GM21619 (cell line): ENCODE measurements at regions not wholly inside any gene's neighbourhood (a gene's known extent, or its start where the extent isn't known, plus 50 kb on each side); places are given as distances from the start of the nearest gene placed in this dataset.
"Not testable (repeated sequence)": the region's sequence is repeated elsewhere in the genome, so short reads cannot be mapped to it uniquely, and the experiment has no call there.

Experiments
- ATAC-seq: cut with Tn5 transposase; IDR thresholded peaks from one replicate; pipeline ENCODE4 v1.9.1; 2021; ENCODE audit not compliant: unreplicated experiment

DNA sequence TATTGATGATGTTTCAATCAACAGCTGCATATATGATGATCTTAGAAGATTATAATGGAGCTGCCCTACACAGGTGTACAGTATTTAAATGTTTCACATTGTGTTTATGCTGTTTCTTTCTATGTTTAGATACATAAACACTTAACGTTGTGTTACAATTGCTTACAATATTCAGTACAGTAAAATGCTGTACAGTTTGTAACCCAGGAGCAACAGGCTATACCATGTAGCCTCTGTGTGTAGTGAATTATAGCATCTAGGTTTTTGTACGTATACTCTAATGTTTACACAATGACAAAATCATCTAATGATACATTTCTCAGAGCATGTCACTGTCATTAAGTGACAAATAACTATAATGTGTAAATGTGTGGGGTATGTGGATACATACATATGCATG, 80.5 kb upstream of the CPEB2 start:
- not testable (repeated sequence) for ATAC-seq

DNA sequence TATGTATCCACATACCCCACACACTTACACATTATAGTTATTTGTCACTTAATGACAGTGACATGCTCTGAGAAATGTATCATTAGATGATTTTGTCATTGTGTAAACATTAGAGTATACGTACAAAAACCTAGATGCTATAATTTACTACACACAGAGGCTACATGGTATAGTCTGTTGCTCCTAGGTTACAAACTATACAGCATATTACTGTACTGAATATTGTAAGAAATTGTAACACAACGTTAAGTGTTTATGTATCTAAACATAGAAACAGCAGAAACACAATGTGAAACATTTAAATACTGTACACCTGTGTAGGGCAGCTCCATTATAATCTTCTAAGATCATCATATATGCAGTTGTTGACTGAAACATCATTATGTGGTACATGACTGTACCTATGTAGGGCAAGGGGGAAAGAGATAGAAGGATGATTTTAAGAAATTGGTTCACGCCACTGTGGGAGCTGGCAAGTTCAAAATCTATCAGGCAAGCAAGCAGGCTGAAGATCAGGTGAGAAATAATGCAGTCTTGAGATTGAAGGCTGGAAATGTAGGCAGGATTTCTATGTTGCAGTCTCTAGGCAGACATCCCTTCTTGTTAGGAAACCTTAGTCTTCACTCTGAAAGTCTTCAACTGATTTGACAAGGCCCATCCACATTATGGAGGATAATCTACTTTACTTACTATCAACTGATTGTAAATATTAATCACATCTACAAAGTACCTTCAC, 78.0 kb upstream of the CPEB2 start:
- no peak for ATAC-seq

DNA sequence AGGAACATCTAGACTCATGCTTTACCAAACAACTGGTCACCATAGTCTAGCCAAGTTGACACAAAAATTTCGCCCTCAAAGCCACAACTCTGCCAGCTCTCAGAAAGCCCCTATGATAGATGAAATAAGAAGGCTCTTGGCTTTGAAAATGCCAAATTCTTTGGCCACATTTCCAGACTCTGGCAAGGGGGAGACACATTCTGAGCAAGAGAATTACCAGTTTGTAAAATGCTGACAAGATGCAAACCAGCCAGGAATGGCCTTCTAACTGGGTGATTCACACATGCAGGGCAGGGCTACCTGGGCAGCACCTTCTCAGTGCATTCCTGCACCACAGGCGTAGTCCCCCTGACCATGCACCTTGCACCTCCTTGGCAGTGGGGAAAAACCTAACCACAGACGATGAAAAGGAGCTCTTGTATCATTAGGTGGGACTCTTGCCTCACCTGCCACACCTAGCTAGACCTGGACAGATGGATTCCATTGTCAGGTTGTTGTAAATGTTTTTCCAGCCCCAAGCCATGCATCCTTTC, 77.4 kb upstream of the CPEB2 start:
- ATAC-seq = no peak

GRCh38 chr4:14925471-14925870, 76.8 kb upstream of the CPEB2 start:
- ATAC-seq = no peak

DNA sequence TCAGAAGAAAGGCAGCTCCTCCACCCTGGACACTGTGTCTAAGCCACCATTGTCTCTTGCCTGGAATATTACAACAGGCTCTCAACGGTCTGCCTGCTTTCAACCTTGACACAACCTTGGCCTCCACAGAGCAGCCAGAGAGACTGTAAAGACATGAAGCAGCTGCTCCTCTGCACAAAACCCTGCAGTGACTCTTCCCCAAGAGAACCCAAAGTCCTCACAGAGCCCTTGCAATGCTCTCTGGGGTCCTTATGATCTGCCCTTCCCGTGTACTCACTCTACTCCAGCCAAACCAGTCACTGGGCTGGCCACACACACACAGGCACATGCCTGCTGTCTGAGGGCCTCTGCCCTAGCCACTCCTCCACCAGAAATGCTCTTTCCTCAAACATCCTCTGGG, 75.9 kb upstream of the CPEB2 start:
- no peak for ATAC-seq

DNA sequence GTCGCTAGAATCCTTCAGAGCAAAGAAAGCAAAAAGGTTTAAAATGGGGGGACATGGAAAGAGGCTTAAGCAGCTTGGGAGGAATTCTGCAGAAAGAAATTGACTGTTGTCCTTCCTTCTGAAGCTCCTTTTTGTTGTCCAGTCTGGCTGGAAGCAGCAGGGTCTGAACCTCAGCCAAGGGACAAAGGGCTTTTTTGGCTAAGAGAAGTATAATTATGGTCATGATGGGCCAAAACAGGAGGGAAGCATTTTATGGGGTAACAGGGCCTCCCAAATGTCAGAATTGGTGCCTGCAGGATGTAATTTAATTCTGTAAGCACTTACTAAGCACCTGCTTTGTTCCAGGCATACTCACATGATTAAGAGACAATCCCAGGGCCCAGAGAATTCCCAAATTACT, 74.2 kb upstream of the CPEB2 start:
- no peak for ATAC-seq

- ATAC-seq = no peak
These were observed 72.6 kb upstream of the CPEB2 start for GRCh38 chr4:14929669-14930068.

- ATAC-seq = no peak
These were observed 67.4 kb upstream of the CPEB2 start for GRCh38 chr4:14934704-14935390.

DNA sequence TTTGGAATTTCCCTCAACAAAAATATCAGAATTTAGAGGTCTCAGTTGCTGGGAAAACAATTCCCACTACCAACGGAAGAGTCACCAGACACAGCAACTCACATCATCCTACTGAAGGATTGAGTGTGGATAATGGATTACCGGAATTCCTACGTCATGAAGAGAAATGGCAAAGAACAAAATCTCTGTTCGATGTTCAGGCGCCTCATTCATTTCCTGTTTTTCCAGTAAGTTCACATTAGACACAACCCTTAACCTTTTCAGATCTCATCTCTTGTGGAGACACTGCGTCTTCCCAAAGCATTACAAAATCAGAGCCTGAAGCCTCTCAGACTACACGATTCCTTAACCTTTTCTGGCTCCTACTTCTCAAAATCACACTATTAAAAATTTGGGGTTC, 58.5 kb upstream of the CPEB2 start:
- no peak for ATAC-seq

GRCh38 chr4:14952352-14952751, 49.9 kb upstream of the CPEB2 start:
- ATAC-seq = no peak
